B cell (primary cell): ENCODE measurements at regions not wholly inside any gene's neighbourhood (a gene's known extent, or its start where the extent isn't known, plus 50 kb on each side); places are given as distances from the start of the nearest gene placed in this dataset.

Experiments
- ATAC-seq: fragments of 200-7000 bp; cut with Tn5 transposase; one replicate; pipeline ENCODE4 v1.10.0; 2021; ENCODE audit warnings: low read depth, mild to moderate bottlenecking, moderate number of reproducible peaks, moderate library complexity
- CTCF ChIA-PET: fragments of 350-600 bp; sonication (Branson Sonifier 250); formaldehyde crosslinking; loops from one replicate; lab custom pipeline; 2021; ENCODE audit warnings: antibody characterized with exemption, inconsistent platforms; lab: Charles Lee
- POLR2A ChIA-PET: fragments of 350-600 bp; sonication (Branson Sonifier 250); formaldehyde crosslinking; loops from one replicate; lab custom pipeline; 2021; ENCODE audit warnings: antibody characterized with exemption; lab: Charles Lee
- DNase-seq: peaks from one replicate; pipeline ENCODE4 v3.0.0; 2013
- H2AFZ ChIP-seq: 2 replicates; pipeline ENCODE4 v1.6.1; 2012; ENCODE audit warnings: mild to moderate bottlenecking, low read depth, low read length; ENCODE audit not compliant: insufficient read depth, poor library complexity, severe bottlenecking
- H3K27ac ChIP-seq, 2 donors: 1 replicate in 1 of 2; 2 replicates in 1 of 2; pipeline ENCODE4 v1.5.1; 2012 to 2013; ENCODE audit warnings: low read length in 2 of 2, mild to moderate bottlenecking in 2 of 2, moderate library complexity in 1 of 2
- H3K27me3 ChIP-seq, 4 experiments: fragments of 200-600 bp in 1 of 4; sonication (generic) in 1 of 4; replicated peaks in 1 of 4; 1 replicate in 2 of 4; 2 replicates in 2 of 4; pipeline versions ENCODE4 v1.6.1 to v1.7.0; 2013 to 2016; ENCODE audit warnings: low read length in 3 of 4, mild to moderate bottlenecking in 2 of 4, mixed read lengths in 1 of 4, moderate library complexity in 1 of 4; ENCODE audit not compliant: insufficient read depth in 4 of 4, control insufficient read depth in 3 of 4; ENCODE audit errors: control extremely low read depth in 1 of 4
- H3K36me3 ChIP-seq, 2 experiments: replicated peaks in 1 of 2; 1 replicate in 1 of 2; 2 replicates in 1 of 2; pipeline versions ENCODE4 v1.6.1 to v1.7.1; 2013; ENCODE audit warnings: low read length in 1 of 2; ENCODE audit not compliant: insufficient read depth in 2 of 2, control insufficient read depth in 1 of 2; ENCODE audit errors: control extremely low read depth in 1 of 2, extremely low read depth in 1 of 2
- H3K4me1 ChIP-seq, 2 donors: fragments of 200-600 bp in 1 of 2; sonication (generic) in 1 of 2; 1 replicate in 1 of 2; 2 replicates in 1 of 2; pipeline versions ENCODE4 v1.5.1 to v1.6.1; 2013 to 2017; ENCODE audit warnings: low read length in 2 of 2; ENCODE audit not compliant: control insufficient read depth in 2 of 2, insufficient read depth in 2 of 2
- H3K4me2 ChIP-seq: replicated peaks from 2 replicates; pipeline ENCODE3; 2012; ENCODE audit warnings: mild to moderate bottlenecking, low read depth, low read length; ENCODE audit not compliant: poor library complexity, severe bottlenecking
- H3K4me3 ChIP-seq, 5 experiments: fragments of 200-600 bp in 1 of 5; sonication (generic) in 1 of 5; 1 replicate in 3 of 5; 2 replicates in 2 of 5; pipeline versions ENCODE4 v1.5.1 to v1.7.0; 2011 to 2016; ENCODE audit warnings: low read length in 4 of 5, mild to moderate bottlenecking in 4 of 5, low read depth in 2 of 5, control low read depth in 1 of 5, moderate library complexity in 1 of 5; ENCODE audit not compliant: insufficient read depth in 1 of 5; ENCODE audit errors: control extremely low read depth in 1 of 5, extremely low read depth in 1 of 5
- H3K79me2 ChIP-seq: fragments of 200-600 bp; sonication (generic); one replicate; pipeline ENCODE4 v1.6.0; 2016; ENCODE audit warnings: low read length; ENCODE audit not compliant: control insufficient read depth, insufficient read depth
- H3K9ac ChIP-seq: fragments of 200-600 bp; sonication (generic); 2 replicates; pipeline ENCODE4 v1.6.1; 2017; ENCODE audit warnings: mild to moderate bottlenecking, low read length, moderate library complexity
- H3K9me3 ChIP-seq, 3 donors: one replicate each; pipeline versions ENCODE4 v1.6.1 to v1.7.1; 2013; ENCODE audit warnings: low read length in 2 of 3; ENCODE audit not compliant: control insufficient read depth in 2 of 3, insufficient read depth in 1 of 3; ENCODE audit errors: control extremely low read depth in 1 of 3
- H4K20me1 ChIP-seq: 2 replicates; pipeline ENCODE4 v1.6.0; 2012; ENCODE audit warnings: mild to moderate bottlenecking, low read length; ENCODE audit not compliant: insufficient read depth, control insufficient read depth, poor library complexity, severe bottlenecking
- H3K27ac Mint-ChIP-seq: one replicate; pipeline ENCODE4 v1.8.0; 2021; ENCODE audit warnings: mixed read lengths
- H3K27me3 Mint-ChIP-seq: one replicate; pipeline ENCODE4 v1.8.0; 2021; ENCODE audit warnings: mixed read lengths
- H3K4me1 Mint-ChIP-seq: one replicate; pipeline ENCODE4 v1.8.0; 2021; ENCODE audit warnings: mixed read lengths
- H3K4me3 Mint-ChIP-seq: one replicate; pipeline ENCODE4 v1.8.0; 2021; ENCODE audit warnings: mixed read lengths
- H3K9me3 Mint-ChIP-seq: one replicate; pipeline ENCODE4 v1.8.0; 2022; ENCODE audit warnings: mixed read lengths; ENCODE audit not compliant: insufficient read depth
- EZH2 ChIP-seq: IDR thresholded peaks from 2 replicates; pipeline ENCODE4 v1.6.1; 2012; ENCODE audit warnings: borderline replicate concordance, low read depth, mild to moderate bottlenecking, moderate library complexity, low read length; ENCODE audit not compliant: insufficient read depth, poor library complexity, severe bottlenecking
- WGBS: methylation state at CpG from one replicate; pipeline ENCODE4 v1.1.5; 2013; ENCODE audit warnings: missing lambda C conversion rate; ENCODE audit not compliant: insufficient coverage; 5-methylcytosine and 5-hydroxymethylcytosine counted together
- intact Hi-C: fragments of 100-400 bp; cut with micrococcal nuclease; formaldehyde crosslinking; loops from one replicate; pipeline ENCODE4 v1.10.0; 2022
- TF ChIP-seq, protein P1 (sequence below): fragments of 200-600 bp; IDR thresholded peaks from one replicate; pipeline ENCODE4 v1.8.0; 2022; ENCODE audit warnings: antibody characterized with exemption, mild to moderate bottlenecking

DNA sequence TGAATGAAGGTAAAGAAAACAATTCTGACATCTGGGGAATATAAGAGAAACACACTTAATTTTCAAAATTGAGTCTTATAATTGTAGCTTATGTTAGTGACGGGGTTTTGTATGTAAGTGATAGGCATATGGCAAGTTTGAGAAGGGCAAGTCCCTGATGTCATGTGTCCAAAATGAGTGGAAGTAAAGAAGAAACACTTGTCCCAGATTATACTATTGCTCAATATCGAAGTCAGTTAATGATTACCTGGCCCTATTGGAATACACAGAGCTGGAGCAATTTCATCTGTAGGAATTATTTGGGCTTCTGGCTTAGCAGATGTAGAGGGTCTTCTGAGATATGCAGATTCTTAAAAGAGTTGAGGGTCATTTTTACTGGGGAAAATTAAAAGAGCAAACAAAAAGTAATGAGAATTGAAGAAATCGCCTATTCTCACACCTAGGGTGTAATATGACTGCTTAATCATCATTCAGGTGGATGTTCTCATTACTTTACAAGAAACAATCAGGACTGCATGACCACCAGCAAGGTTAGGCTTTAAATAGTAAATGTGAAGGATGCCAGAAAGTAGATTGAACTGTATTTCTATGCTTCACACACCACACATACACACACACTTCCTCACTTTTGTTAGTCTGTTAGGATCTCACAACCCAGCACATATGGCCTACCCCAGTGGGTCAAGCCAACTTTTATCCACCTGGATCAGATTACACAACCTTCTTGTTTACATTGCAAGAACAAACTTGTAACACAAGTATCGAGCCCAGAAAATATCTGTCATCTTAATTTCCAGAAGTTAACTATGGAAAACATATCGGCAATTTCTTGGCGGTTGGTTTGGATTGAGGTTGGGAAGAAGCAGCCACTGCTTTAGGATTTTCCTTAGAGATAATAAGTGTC lies 183.3 kb upstream of the LRRC3B start:
- no peaks in the 10 kb centered on the region for H4K20me1 ChIP-seq
- Mint-ChIP-seq H3K9me3 (peaks cover 7% of the 10 kb centered on the region), H3K4me1 (no peaks in the 10 kb centered on the region), H3K27me3 (no peaks in the 10 kb centered on the region), H3K27ac (no peak overlapping the region), H3K4me3 (no peak overlapping the region)
- intact Hi-C loops = no loop called here
- ChIA-PET CTCF (no interaction called here), POLR2A (no interaction called here)
- TF ChIP-seq EZH2 = no peak
- TF ChIP-seq, protein P1, sequence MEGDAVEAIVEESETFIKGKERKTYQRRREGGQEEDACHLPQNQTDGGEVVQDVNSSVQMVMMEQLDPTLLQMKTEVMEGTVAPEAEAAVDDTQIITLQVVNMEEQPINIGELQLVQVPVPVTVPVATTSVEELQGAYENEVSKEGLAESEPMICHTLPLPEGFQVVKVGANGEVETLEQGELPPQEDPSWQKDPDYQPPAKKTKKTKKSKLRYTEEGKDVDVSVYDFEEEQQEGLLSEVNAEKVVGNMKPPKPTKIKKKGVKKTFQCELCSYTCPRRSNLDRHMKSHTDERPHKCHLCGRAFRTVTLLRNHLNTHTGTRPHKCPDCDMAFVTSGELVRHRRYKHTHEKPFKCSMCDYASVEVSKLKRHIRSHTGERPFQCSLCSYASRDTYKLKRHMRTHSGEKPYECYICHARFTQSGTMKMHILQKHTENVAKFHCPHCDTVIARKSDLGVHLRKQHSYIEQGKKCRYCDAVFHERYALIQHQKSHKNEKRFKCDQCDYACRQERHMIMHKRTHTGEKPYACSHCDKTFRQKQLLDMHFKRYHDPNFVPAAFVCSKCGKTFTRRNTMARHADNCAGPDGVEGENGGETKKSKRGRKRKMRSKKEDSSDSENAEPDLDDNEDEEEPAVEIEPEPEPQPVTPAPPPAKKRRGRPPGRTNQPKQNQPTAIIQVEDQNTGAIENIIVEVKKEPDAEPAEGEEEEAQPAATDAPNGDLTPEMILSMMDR = no peak
- no peaks in the 10 kb centered on the region for H3K4me1 ChIP-seq
- no peaks in the 10 kb centered on the region for H3K9me3 ChIP-seq
- no peak overlapping the region for H2AFZ ChIP-seq
- no peaks in the 10 kb centered on the region for H3K27me3 ChIP-seq
- WGBS = no CpG with 5 or more reads among the region's 6 CpGs
- DNase-seq (no peak), ATAC-seq (no peak)
- H3K4me2 ChIP-seq = no peak overlapping the region
- H3K36me3 ChIP-seq = no peaks in the 10 kb centered on the region
- H3K79me2 ChIP-seq = no peaks in the 10 kb centered on the region
- H3K4me3 ChIP-seq = no peak overlapping the region
- no peak overlapping the region for H3K9ac ChIP-seq
- no peak overlapping the region for H3K27ac ChIP-seq

DNA sequence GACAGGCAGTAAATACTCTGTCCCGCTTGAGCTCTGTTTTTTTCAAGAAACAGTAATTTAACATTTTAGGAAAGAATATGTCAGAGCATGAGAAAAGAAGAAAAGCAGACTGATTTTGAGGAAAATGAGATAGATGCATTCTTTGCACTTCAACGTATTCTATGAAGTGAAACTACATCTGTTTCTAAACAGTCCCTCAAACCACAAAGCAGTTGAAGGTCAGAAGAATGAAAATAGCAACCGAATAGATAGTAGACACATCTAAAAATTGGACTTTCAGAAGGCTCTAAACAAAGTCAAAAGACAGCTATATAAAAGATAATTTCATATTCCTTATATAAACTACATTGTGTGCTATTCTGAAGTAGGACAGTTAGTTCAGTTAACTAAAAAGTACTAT lies 172.6 kb upstream of the LRRC3B start:
- Histone ChIP-seq H3K27me3 (no peaks in the 10 kb centered on the region), H3K4me2 (no peak overlapping the region), H3K4me1 (no peaks in the 10 kb centered on the region), H3K4me3 (no peak overlapping the region), H3K9me3 (no peaks in the 10 kb centered on the region), H3K27ac (no peak overlapping the region), H2AFZ (no peak overlapping the region), H3K36me3 (no peaks in the 10 kb centered on the region), H3K9ac (no peak overlapping the region), H4K20me1 (no peaks in the 10 kb centered on the region), H3K79me2 (no peaks in the 10 kb centered on the region)
- CTCF ChIA-PET = no interaction called here
- H3K4me3 Mint-ChIP-seq = no peak overlapping the region
- POLR2A ChIA-PET = no interaction called here
- no peaks in the 10 kb centered on the region for H3K9me3 Mint-ChIP-seq
- no peaks in the 10 kb centered on the region for H3K4me1 Mint-ChIP-seq
- no peaks in the 10 kb centered on the region for H3K27me3 Mint-ChIP-seq
- DNase-seq (no peak), ATAC-seq (no peak)
- intact Hi-C loops = no loop called here
- TF ChIP-seq, protein P1 = no peak
- TF ChIP-seq EZH2 = no peak
- no CpG with 5 or more reads among the region's 3 CpGs for WGBS
- H3K27ac Mint-ChIP-seq = no peak overlapping the region
